A549 (cell line): ENCODE measurements at regions not wholly inside any gene's neighbourhood (a gene's known extent, or its start where the extent isn't known, plus 50 kb on each side); places are given as distances from the start of the nearest gene placed in this dataset.

Experiments used
- ATAC-seq, 2 experiments: fragments of 200-7000 bp in 1 of 2; fragments of >200 bp in 1 of 2; cut with Nextera tagmentation in 1 of 2; cut with Tn5 transposase in 1 of 2; 3 replicates each; pipeline versions ENCODE4 v1.8.0 to v1.9.1; 2018 to 2020; ENCODE audit warnings: mild to moderate bottlenecking in 1 of 2, moderate library complexity in 1 of 2
- CTCF ChIA-PET: fragments of 300-600 bp; sonication (Branson Sonifier 250); formaldehyde crosslinking; extraction: SDS; loops from one replicate; lab custom pipeline; 2021; ENCODE audit warnings: antibody characterized with exemption, inconsistent platforms; lab: Yijun Ruan, JAX
- POLR2A ChIA-PET: fragments of 350-600 bp; formaldehyde crosslinking; extraction: SDS; loops from one replicate; lab custom pipeline; 2021; ENCODE audit warnings: antibody characterized with exemption, inconsistent platforms; lab: Yijun Ruan, JAX
- DNase-seq, 2 experiments: peaks; one replicate each; pipeline versions ENCODE4 v3.0.0 to v3.0.0-alpha.2; 2011 to 2016; ENCODE audit warnings: low read depth in 1 of 2, low spot score in 1 of 2
- FAIRE-seq: peaks from 2 replicates; lab custom pipeline; 2011; peaks lifted over from hg19 to GRCh38; lab: Jason Lieb, UNC
- H3K27ac ChIP-seq, 2 experiments: fragments of >200 bp; sonication (Bioruptor Twin); formaldehyde crosslinking; 3 replicates each; pipeline ENCODE4 v1.5.1; 2016 to 2017
- H3K4me1 ChIP-seq: fragments of >200 bp; sonication (Bioruptor Twin); formaldehyde crosslinking; 3 replicates; pipeline ENCODE4 v1.6.1; 2016
- H3K4me2 ChIP-seq: fragments of >200 bp; sonication (Bioruptor Twin); formaldehyde crosslinking; 3 replicates; pipeline ENCODE4 v1.6.1; 2016
- H3K4me3 ChIP-seq: fragments of >200 bp; sonication (Bioruptor Twin); formaldehyde crosslinking; 3 replicates; pipeline ENCODE4 v1.5.1; 2016
- H3K9me3 ChIP-seq: fragments of >200 bp; sonication (Bioruptor Twin); formaldehyde crosslinking; 3 replicates; pipeline ENCODE4 v1.6.1; 2016
- BCL3 ChIP-seq: fragments of >200 bp; sonication (Bioruptor Twin); formaldehyde crosslinking; IDR thresholded peaks from 3 replicates; pipeline ENCODE4 v1.6.1; 2016
- BHLHE40 ChIP-seq: IDR thresholded peaks from 2 replicates; pipeline ENCODE4 v1.6.1; 2012; ENCODE audit warnings: low read depth, low read length, inconsistent platforms
- CBX8 ChIP-seq: fragments of 200-600 bp; sonication (generic); IDR thresholded peaks from 2 replicates; pipeline ENCODE4 v1.6.1; 2016
- CHD2 ChIP-seq: fragments of 150-350 bp; IDR thresholded peaks from 2 replicates; pipeline ENCODE4 v1.6.1; 2014; ENCODE audit warnings: low read length; ENCODE audit not compliant: partially characterized antibody
- CHD4 ChIP-seq: fragments of 200-600 bp; sonication (generic); IDR thresholded peaks from 2 replicates; pipeline ENCODE4 v1.6.1; 2016; ENCODE audit warnings: antibody characterized with exemption, mild to moderate bottlenecking, borderline replicate concordance
- CTCF ChIP-seq: fragments of >200 bp; sonication (Bioruptor Twin); formaldehyde crosslinking; IDR thresholded peaks from 3 replicates; pipeline ENCODE4 v1.5.1; 2016
- E2F6 ChIP-seq: IDR thresholded peaks from 2 replicates; pipeline ENCODE4 v1.6.1; 2012; ENCODE audit warnings: low read depth, borderline replicate concordance
- EHMT2 ChIP-seq: fragments of 200-600 bp; sonication (generic); IDR thresholded peaks from 2 replicates; pipeline ENCODE4 v1.6.1; 2016; ENCODE audit warnings: antibody characterized with exemption, low read depth, mild to moderate bottlenecking, moderate library complexity
- ELK1 ChIP-seq: fragments of 150-350 bp; IDR thresholded peaks from 2 replicates; pipeline ENCODE4 v1.6.1; 2014; ENCODE audit warnings: low read depth, mild to moderate bottlenecking, low read length
- ESRRA ChIP-seq: fragments of 150-350 bp; IDR thresholded peaks from 2 replicates; pipeline ENCODE4 v1.6.1; 2014; ENCODE audit warnings: mild to moderate bottlenecking, low read length, borderline replicate concordance
- FOXS1 ChIP-seq: fragments of 250-450 bp; sonication (Bioruptor Pico); IDR thresholded peaks from 2 replicates; pipeline ENCODE4 v1.5.0; 2020; ENCODE audit warnings: mild to moderate bottlenecking, moderate library complexity
- GATA3 ChIP-seq: IDR thresholded peaks from 2 replicates; pipeline ENCODE4 v1.6.1; 2012; ENCODE audit warnings: borderline replicate concordance
- HDAC2 ChIP-seq: fragments of 200-600 bp; sonication (generic); IDR thresholded peaks from 2 replicates; pipeline ENCODE4 v1.6.1; 2016
- HES2 ChIP-seq: fragments of >200 bp; sonication (Bioruptor Twin); formaldehyde crosslinking; IDR thresholded peaks from 2 replicates; pipeline ENCODE4 v1.6.1; 2016
- HOXB13 ChIP-seq: fragments of 250-450 bp; sonication (Bioruptor Pico); IDR thresholded peaks from 2 replicates; pipeline ENCODE4 v1.5.0; 2020; ENCODE audit warnings: low read depth, mild to moderate bottlenecking, moderate library complexity
- JUN ChIP-seq, 2 experiments: fragments of >200 bp; sonication (Bioruptor Twin); formaldehyde crosslinking; IDR thresholded peaks; 2 replicates in 1 of 2; 3 replicates in 1 of 2; pipeline ENCODE4 v1.6.1; 2016 to 2017
- KDM1A ChIP-seq: fragments of 200-600 bp; sonication (generic); IDR thresholded peaks from 2 replicates; pipeline ENCODE4 v1.6.1; 2016; ENCODE audit warnings: low read depth, mild to moderate bottlenecking
- MAX ChIP-seq: IDR thresholded peaks from 2 replicates; pipeline ENCODE4 v1.6.1; 2012
- NFE2L2 ChIP-seq: fragments of 150-350 bp; conservative IDR thresholded peaks from 2 replicates; pipeline ENCODE4 v1.6.1; 2014; ENCODE audit warnings: low read length
- NR3C1 ChIP-seq: fragments of >200 bp; sonication (Bioruptor Twin); formaldehyde crosslinking; IDR thresholded peaks from 3 replicates; pipeline ENCODE4 v1.6.1; 2017
- POLR2A ChIP-seq: IDR thresholded peaks from 2 replicates; pipeline ENCODE4 v1.6.1; 2012; ENCODE audit warnings: mild to moderate bottlenecking, low read length
- RARB ChIP-seq: fragments of 250-450 bp; sonication (Bioruptor Pico); IDR thresholded peaks from 2 replicates; pipeline ENCODE4 v1.8.0; 2021; ENCODE audit warnings: mild to moderate bottlenecking, moderate library complexity
- ZC3H11A ChIP-seq: fragments of 450-650 bp; IDR thresholded peaks from 2 replicates; pipeline ENCODE4 v1.6.1; 2014; ENCODE audit warnings: antibody characterized with exemption, mild to moderate bottlenecking
- WGBS: methylation state at CpG from one replicate; pipeline ENCODE4 v1.1.6; 2017; ENCODE audit errors: missing lambda C conversion rate; 5-methylcytosine and 5-hydroxymethylcytosine counted together
- TF ChIP-seq, protein P1 (sequence below): fragments of 250-450 bp; sonication (Bioruptor Pico); IDR thresholded peaks from 2 replicates; pipeline ENCODE4 v1.5.0; 2021; ENCODE audit warnings: mild to moderate bottlenecking, moderate library complexity, borderline replicate concordance

GRCh38 chr4:98748609-98749008 lies 90.2 kb upstream of the TSPAN5 start:
- H3K9me3 ChIP-seq: no peaks in the 10 kb centered on the region

GRCh38 chr4:98747393-98748091 lies 89.1 kb upstream of the TSPAN5 start:
- Histone ChIP-seq H3K4me2 (no peak overlapping the region), H3K27ac (no peak overlapping the region), H3K9me3 (no peaks in the 10 kb centered on the region), H3K4me1 (no peaks in the 10 kb centered on the region)
- ATAC-seq: no peak
- POLR2A ChIA-PET: interaction anchor here (1.0 kb wide), 1 partner anchor 280 kb away, joined by 3 read pairs; no protein-coding TSS in a partner anchor
- TF ChIP-seq NR3C1 (no peak), CHD4 (no peak), ESRRA (no peak), HOXB13 (CRISPR knock-in tag) (no peak), ZC3H11A (no peak), BCL3 (no peak), GATA3 (no peak), EHMT2 (no peak), CHD2 (no peak)
- TF ChIP-seq, protein P1, sequence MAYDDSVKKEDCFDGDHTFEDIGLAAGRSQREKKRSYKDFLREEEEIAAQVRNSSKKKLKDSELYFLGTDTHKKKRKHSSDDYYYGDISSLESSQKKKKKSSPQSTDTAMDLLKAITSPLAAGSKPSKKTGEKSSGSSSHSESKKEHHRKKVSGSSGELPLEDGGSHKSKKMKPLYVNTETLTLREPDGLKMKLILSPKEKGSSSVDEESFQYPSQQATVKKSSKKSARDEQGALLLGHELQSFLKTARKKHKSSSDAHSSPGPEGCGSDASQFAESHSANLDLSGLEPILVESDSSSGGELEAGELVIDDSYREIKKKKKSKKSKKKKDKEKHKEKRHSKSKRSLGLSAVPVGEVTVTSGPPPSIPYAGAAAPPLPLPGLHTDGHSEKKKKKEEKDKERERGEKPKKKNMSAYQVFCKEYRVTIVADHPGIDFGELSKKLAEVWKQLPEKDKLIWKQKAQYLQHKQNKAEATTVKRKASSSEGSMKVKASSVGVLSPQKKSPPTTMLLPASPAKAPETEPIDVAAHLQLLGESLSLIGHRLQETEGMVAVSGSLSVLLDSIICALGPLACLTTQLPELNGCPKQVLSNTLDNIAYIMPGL: no peak
- TF ChIP-seq, all 56 proteins: peak for 0
- no peak for DNase-seq
- 85% methylated on average over 7 of the region's 7 CpGs for WGBS
- H3K4me3 ChIP-seq: no peak overlapping the region
- no peak for FAIRE-seq
- CTCF ChIA-PET: no interaction called here

More at GRCh38 chr4:98748609-98749008, 90.2 kb upstream of the TSPAN5 start:
- no peak for DNase-seq
- no peak for TF ChIP-seq CBX8
- Histone ChIP-seq H3K4me2 (no peak overlapping the region), H3K27ac (no peak overlapping the region), H3K4me3 (no peak overlapping the region), H3K4me1 (no peaks in the 10 kb centered on the region)
- no peak for ATAC-seq
- WGBS: 81% methylated on average over 2 of the region's 2 CpGs
- POLR2A ChIA-PET: interaction anchor here (1.0 kb wide), 1 partner anchor 281 kb away, joined by 3 read pairs; no protein-coding TSS in a partner anchor
- FAIRE-seq: no peak
- CTCF ChIA-PET: no interaction called here

GRCh38 chr4:98746936-98747335 lies 88.5 kb upstream of the TSPAN5 start:
- no peak overlapping the region for H3K4me3 ChIP-seq
- FAIRE-seq: no peak
- CTCF ChIA-PET: no interaction called here
- H3K4me1 ChIP-seq: no peaks in the 10 kb centered on the region
- TF ChIP-seq FOXS1 (CRISPR knock-in tag) (no peak), GATA3 (no peak), HES2 (no peak), JUN (IDR thresholded peaks at IDR 0.05) (no peak), CHD2 (no peak), NR3C1 (no peak), KDM1A (no peak), POLR2A (no peak), ZC3H11A (no peak), BHLHE40 (no peak), HDAC2 (no peak)
- H3K4me2 ChIP-seq: no peak overlapping the region
- no peak for DNase-seq
- no peak overlapping the region for H3K27ac ChIP-seq
- POLR2A ChIA-PET: no interaction called here
- no peaks in the 10 kb centered on the region for H3K9me3 ChIP-seq
- ATAC-seq: no peak
- 48% methylated on average over 4 of the region's 4 CpGs for WGBS

- CTCF ChIA-PET: no interaction called here
- POLR2A ChIA-PET: no interaction called here
- DNase-seq (no peak), FAIRE-seq (no peak), ATAC-seq (no peak)
- WGBS: no CpG with 5 or more reads among the region's 1 CpG
- no peaks in the 10 kb centered on the region for H3K4me1 ChIP-seq
- H3K9me3 ChIP-seq: no peaks in the 10 kb centered on the region
- H3K4me2 ChIP-seq: no peak overlapping the region
- H3K4me3 ChIP-seq: no peak overlapping the region
- H3K27ac ChIP-seq: no peak overlapping the region
- TF ChIP-seq EHMT2 (no peak), MAX (no peak), E2F6 (no peak), ESRRA (no peak), CTCF (no peak), JUN (IDR thresholded peaks at IDR 0.05) (no peak), ZC3H11A (no peak), ELK1 (no peak), NFE2L2 (no peak), RARB (no peak)
Measured at GRCh38 chr4:98746530-98746929, 88.1 kb upstream of the TSPAN5 start.
